ENCODE measurements at regions not wholly inside any gene's neighbourhood (a gene's known extent, or its start where the extent isn't known, plus 50 kb on each side); places are given as distances from the start of the nearest gene placed in this dataset.
A peak's percentile ranks its signal among the peaks of the same experiment; 100 is the strongest.

- DNase-seq (ENCODE audit: low spot score), result no peak
These were observed 52.5 kb downstream of the EPRS1 start for GRCh38 chr1:219993554-219994433.

- no peak for DNase-seq (ENCODE audit: low spot score)
These were observed 54.4 kb downstream of the EPRS1 start for GRCh38 chr1:219991919-219992318.

- no peak for DNase-seq (ENCODE audit: low spot score)
These were observed 54.8 kb downstream of the EPRS1 start for GRCh38 chr1:219991511-219991810.

DNA sequence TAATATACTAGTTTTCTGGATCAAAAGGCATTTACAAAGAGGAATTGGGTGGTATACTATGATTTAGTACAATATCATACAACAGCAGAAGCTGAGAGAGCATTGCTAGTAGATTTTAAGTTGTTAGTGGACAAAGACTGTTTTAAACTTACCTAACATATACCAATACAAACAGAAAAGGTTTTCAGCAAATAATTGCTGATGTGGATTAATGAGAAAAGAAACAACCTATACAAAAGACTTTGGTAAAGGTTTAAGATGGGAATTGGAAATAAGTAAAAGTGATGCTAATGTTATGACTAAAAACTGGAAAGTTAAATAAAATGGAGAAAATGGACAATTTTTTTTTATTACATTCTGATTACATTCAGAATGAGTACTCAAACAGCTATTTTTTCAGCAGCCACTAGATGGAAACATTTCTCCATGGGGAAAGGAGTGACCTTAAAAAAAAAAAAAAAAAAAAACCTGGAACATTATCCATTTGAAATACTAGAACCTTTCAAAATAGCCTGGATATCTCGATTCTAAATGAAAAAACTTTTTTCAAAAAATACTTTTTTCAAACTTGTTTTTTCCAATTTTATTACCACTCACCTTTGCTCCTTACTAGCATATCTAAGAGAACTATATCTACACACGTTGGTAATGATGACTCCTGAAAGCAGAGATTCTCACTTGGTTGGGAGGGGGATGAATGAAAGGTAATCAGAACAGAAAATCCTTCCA lies 55.4 kb downstream of the EPRS1 start:
- DNase-seq (ENCODE audit: low spot score), result peak; percentile 14

DNA sequence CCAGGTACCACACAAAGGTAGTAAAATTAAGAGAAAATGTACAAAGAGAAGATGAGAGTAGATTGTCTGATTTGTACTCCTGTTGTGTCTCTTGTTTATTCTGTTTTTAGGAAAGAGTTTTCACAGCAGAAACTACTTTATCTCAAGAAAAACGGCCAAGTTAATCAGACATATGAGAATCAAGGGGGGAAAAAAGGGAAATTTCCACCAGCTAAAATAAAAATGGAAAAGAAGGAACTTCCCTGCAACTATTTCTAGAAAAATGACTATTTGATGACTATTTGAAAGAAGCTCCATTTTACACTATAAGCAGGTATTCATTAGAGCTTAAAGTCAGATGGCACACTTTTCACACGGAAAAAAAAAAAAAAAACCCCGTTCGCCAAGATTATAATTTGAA lies 56.5 kb downstream of the EPRS1 start:
- no peak for DNase-seq (ENCODE audit: low spot score)

GRCh38 chr1:219988818-219989217 lies 57.5 kb downstream of the EPRS1 start:
- no peak for DNase-seq (ENCODE audit: low spot score)

- no peak for DNase-seq (ENCODE audit: low spot score)
These were observed 57.9 kb downstream of the EPRS1 start for GRCh38 chr1:219988387-219988786.

DNA sequence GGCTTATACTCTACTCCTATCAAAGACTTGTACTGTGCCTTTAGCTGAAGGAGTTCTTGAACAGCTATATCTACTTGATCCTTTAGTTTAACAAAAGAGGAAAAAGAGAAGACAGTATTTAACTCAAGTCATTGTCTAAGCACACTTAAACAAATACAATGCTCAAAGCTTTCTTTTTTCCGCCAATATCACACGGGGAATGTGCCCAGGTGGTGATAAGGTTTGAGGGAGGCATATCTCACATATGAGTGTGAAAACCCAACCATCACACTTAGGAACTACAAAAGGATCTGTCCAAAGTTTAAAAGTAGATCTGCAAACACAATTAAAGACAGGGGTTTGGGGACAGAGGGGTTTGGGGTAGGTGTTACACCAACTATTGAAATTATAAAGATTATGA lies 59.0 kb upstream of the SLC30A10 start:
- no peak for DNase-seq (ENCODE audit: low spot score)

- no peak for DNase-seq (ENCODE audit: low spot score)
These were observed 56.8 kb upstream of the SLC30A10 start for GRCh38 chr1:219985169-219985568.
